BE2C (cell line): ENCODE measurements at regions not wholly inside any gene's neighbourhood (a gene's known extent, or its start where the extent isn't known, plus 50 kb on each side); places are given as distances from the start of the nearest gene placed in this dataset.

Source experiments
- DNase-seq: peaks from one replicate; pipeline ENCODE4 v3.0.0-alpha.2; 2020
- H3K27me3 ChIP-seq: fragments of 250-450 bp; sonication (Bioruptor Pico); 2 replicates; pipeline ENCODE4 v1.5.1; 2020; ENCODE audit warnings: mild to moderate bottlenecking
- H3K36me3 ChIP-seq: fragments of 250-450 bp; sonication (Bioruptor Pico); 2 replicates; pipeline ENCODE4 v1.5.1; 2020; ENCODE audit warnings: mild to moderate bottlenecking
- H3K4me1 ChIP-seq: fragments of 250-450 bp; sonication (Bioruptor Pico); 2 replicates; pipeline ENCODE4 v1.5.1; 2020
- H3K4me3 ChIP-seq: 2 replicates; pipeline ENCODE4 v1.5.1; 2011; ENCODE audit warnings: low read depth, low read length
- H3K9me3 ChIP-seq: fragments of 250-450 bp; sonication (Bioruptor Pico); 2 replicates; pipeline ENCODE4 v1.5.1; 2020
- TF ChIP-seq, protein P1 (sequence below): IDR thresholded peaks from 2 replicates; pipeline ENCODE4 v1.5.1; 2012; ENCODE audit warnings: mild to moderate bottlenecking, low read depth, low read length

DNA sequence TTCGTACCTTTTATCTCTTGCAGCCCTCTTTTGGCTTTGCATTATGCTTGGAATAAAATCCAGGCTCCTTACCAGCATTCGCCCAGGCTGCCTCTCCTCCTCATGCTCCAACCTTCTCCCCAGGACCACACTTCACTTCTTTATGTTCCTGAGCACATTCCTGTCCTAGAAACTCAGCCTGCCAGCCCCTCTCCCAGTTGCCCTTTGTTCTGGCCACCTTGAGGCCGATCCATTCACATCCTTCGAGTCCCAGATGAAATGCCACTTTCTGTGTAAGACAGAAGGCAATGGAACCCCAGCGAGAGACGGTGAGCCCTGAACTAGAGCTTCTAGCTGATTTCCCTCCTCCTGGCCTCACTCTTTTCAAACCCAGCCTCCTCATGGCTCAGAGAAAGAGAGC, 73.0 kb upstream of the NTM start:
- Histone ChIP-seq H3K4me1 (no peaks in the 10 kb centered on the region), H3K27me3 (no peaks in the 10 kb centered on the region)
- TF ChIP-seq, protein P1, sequence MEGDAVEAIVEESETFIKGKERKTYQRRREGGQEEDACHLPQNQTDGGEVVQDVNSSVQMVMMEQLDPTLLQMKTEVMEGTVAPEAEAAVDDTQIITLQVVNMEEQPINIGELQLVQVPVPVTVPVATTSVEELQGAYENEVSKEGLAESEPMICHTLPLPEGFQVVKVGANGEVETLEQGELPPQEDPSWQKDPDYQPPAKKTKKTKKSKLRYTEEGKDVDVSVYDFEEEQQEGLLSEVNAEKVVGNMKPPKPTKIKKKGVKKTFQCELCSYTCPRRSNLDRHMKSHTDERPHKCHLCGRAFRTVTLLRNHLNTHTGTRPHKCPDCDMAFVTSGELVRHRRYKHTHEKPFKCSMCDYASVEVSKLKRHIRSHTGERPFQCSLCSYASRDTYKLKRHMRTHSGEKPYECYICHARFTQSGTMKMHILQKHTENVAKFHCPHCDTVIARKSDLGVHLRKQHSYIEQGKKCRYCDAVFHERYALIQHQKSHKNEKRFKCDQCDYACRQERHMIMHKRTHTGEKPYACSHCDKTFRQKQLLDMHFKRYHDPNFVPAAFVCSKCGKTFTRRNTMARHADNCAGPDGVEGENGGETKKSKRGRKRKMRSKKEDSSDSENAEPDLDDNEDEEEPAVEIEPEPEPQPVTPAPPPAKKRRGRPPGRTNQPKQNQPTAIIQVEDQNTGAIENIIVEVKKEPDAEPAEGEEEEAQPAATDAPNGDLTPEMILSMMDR, result no peak

DNA sequence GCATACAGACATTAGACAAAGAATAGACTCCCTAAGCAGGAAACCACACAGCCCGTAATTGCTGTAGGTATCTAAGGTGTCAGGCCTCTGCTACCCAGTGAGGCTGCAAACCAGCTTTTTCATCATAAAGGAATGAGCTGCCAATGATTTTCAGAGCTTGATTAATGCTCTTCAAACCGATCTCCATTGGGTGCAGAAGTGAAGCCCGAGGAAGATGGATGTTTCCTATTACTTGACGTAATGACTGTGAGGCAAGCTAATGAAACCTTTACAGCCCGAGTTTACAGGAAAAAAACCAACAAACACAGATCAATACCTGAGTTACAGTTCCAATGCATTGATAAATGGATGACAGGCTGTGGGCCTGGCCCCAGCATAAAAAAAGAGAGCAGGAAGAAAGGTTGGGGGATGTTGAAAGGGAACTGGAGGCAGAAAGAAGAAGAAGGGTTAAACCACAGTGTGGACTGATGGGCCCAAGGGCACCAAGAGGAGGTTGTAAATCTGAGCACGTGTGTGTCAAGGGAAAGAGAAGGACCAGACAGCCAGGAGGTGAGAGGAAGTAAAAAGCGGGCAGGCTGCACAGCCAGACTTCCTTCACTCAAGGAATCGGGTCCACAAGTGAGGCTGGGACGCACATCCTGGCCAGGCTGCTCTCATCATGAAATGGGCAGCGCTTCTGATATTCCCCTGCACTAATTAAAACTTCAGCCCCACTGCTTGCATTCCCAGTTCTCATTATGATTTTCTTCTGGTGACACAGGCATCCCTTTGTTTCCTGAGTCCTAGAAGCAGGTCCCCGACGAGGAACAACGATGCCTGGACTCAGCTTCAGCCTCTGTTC, 70.6 kb upstream of the NTM start:
- Histone ChIP-seq H3K36me3 (no peaks in the 10 kb centered on the region), H3K27me3 (no peaks in the 10 kb centered on the region), H3K9me3 (no peaks in the 10 kb centered on the region), H3K4me3 (no peak overlapping the region), H3K4me1 (no peaks in the 10 kb centered on the region)
- DNase-seq, result no peak
- TF ChIP-seq, protein P1, result no peak

More for the DNA sequence above, 73.0 kb upstream of the NTM start:
- no peak for DNase-seq
- H3K36me3 ChIP-seq, result no peaks in the 10 kb centered on the region
- H3K9me3 ChIP-seq, result no peaks in the 10 kb centered on the region
- no peak overlapping the region for H3K4me3 ChIP-seq

DNA sequence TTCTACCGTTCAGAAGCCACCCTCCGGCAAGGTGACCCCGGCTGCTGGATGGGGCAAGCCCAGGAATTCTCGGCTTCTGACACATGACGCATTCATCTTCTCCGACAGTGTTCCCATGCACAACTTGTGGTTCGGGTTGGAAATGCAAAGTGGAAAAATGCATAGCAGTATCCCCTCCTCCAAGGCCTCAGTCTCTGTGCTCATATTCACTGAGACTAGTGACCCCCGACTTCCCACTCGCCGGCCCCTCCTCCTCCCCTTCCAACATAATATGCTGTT, 70.0 kb upstream of the NTM start:
- Histone ChIP-seq H3K4me1 (no peaks in the 10 kb centered on the region), H3K27me3 (no peaks in the 10 kb centered on the region), H3K4me3 (no peak overlapping the region), H3K36me3 (no peaks in the 10 kb centered on the region), H3K9me3 (no peaks in the 10 kb centered on the region)
- no peak for DNase-seq
- TF ChIP-seq, protein P1, result no peak

DNA sequence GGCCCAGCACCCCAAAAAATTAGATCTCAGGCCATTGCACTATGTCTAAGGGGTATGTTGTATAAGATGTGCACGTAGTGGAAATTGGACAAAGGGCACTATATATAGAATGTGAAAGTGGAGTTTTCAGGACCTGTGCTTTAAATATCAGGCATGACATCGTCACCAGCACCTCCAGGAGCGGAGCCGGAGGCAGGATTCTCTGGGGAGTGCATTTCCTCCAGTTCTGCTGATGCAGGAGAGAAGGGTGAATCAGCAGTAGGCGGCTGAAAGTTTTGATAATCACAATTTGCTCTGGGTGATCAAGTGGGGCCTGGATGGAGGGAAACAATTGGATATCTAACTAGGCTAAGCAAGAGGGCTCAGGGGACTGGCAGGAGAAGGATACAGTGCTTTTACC, 69.1 kb upstream of the NTM start:
- no peak for DNase-seq
- Histone ChIP-seq H3K36me3 (no peaks in the 10 kb centered on the region), H3K27me3 (no peaks in the 10 kb centered on the region), H3K4me1 (no peaks in the 10 kb centered on the region), H3K4me3 (no peak overlapping the region), H3K9me3 (no peaks in the 10 kb centered on the region)
- TF ChIP-seq, protein P1, result no peak

DNA sequence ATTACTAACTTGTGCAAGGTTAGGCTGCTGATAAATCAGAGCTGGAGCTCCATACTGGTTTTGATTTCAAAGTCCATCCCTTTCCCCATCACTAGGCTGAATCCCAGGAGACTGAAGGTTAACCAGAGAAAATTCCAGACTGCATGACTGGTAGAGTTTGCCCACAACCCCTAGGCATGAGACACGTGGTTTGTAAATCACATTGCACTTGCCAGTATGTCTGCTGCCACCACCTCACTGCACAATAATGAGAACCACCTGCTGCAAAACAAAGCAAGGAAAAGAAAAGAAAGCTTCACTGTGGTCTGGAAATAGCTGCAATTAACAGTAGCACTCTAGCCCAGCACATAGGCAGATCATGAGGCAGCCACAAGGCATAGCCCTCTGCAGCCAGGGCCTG, 67.6 kb upstream of the NTM start:
- H3K4me1 ChIP-seq, result no peaks in the 10 kb centered on the region
- H3K9me3 ChIP-seq, result no peaks in the 10 kb centered on the region
- DNase-seq, result no peak
- TF ChIP-seq, protein P1, result no peak
- no peak overlapping the region for H3K4me3 ChIP-seq
- no peaks in the 10 kb centered on the region for H3K27me3 ChIP-seq
- H3K36me3 ChIP-seq, result no peaks in the 10 kb centered on the region

DNA sequence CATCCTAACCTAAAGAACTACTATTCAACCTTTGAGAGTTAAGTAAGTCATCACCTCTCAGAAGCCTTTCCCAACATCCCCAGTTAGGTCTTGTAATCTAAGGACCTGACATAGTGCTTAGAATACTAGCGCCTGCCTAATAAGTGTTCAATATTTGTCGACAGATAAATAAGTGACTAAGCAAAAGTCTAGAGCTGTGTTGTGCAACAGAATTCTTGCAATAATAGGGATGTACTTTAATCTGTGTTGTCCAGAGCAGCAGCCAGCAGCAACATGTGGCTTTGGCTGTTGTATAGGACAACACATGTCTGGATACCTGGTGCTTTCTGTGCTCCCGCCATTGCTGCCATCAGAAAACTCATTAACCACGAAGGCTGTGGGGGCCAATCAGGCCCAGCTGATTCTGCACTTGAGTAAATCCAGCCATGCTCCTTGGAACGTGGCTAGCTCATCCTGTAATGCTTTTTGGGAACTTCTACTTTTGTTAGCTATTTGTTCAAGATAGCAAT, 66.8 kb upstream of the NTM start:
- H3K4me1 ChIP-seq, result no peaks in the 10 kb centered on the region
- no peak overlapping the region for H3K4me3 ChIP-seq
- no peaks in the 10 kb centered on the region for H3K27me3 ChIP-seq
- no peak for DNase-seq
- no peaks in the 10 kb centered on the region for H3K9me3 ChIP-seq
- no peaks in the 10 kb centered on the region for H3K36me3 ChIP-seq
- TF ChIP-seq, protein P1, result no peak
